Right atrium auricular region (tissue), 2 donors: ENCODE measurements at regions not wholly inside any gene's neighbourhood (a gene's known extent, or its start where the extent isn't known, plus 50 kb on each side); places are given as distances from the start of the nearest gene placed in this dataset.

ENCODE experiments used
- DNase-seq: peaks from one replicate; pipeline ENCODE4 v3.0.0-alpha.2; 2019; ENCODE audit warnings: low spot score
- H3K27ac ChIP-seq, 2 donors: fragments of 200-600 bp; sonication (generic); 1 replicate in 1 of 2; 2 replicates in 1 of 2; pipeline ENCODE4 v1.5.1; 2016 to 2019
- H3K27me3 ChIP-seq, 2 donors: fragments of 200-600 bp; sonication (generic); one replicate each; pipeline versions ENCODE4 v1.5.1 to v1.6.0; 2017 to 2019
- H3K36me3 ChIP-seq: fragments of 200-600 bp; sonication (generic); one replicate; pipeline ENCODE4 v1.5.1; 2016
- H3K4me1 ChIP-seq, 2 donors: fragments of 200-600 bp; sonication (generic); one replicate each; pipeline versions ENCODE4 v1.5.1 to v1.6.0; 2017 to 2019
- H3K4me3 ChIP-seq, 2 donors: fragments of 200-600 bp; sonication (generic); 1 replicate in 1 of 2; 2 replicates in 1 of 2; pipeline ENCODE4 v1.5.1; 2017 to 2019; ENCODE audit warnings: mild to moderate bottlenecking in 1 of 2, moderate library complexity in 1 of 2
- H3K9me3 ChIP-seq, 2 donors: fragments of 200-600 bp; sonication (generic); one replicate each; pipeline ENCODE4 v1.5.1; 2019
- TF ChIP-seq, protein P1 (sequence below), 2 donors: fragments of 200-600 bp; sonication (generic); IDR thresholded peaks; one replicate each; pipeline ENCODE4 v1.5.1; 2019; ENCODE audit warnings: antibody characterized with exemption in 2 of 2

GRCh38 chr10:3281941-3282673 is 109.5 kb upstream of the PITRM1 start:
- no peaks in the 10 kb centered on the region for H3K36me3 ChIP-seq
- no peak for DNase-seq
- H3K4me1 ChIP-seq = no peaks in the 10 kb centered on the region
- no peak overlapping the region for H3K4me3 ChIP-seq
- no peak overlapping the region for H3K27ac ChIP-seq
- H3K9me3 ChIP-seq = no peaks in the 10 kb centered on the region
- H3K27me3 ChIP-seq = no peaks in the 10 kb centered on the region
- TF ChIP-seq, protein P1, sequence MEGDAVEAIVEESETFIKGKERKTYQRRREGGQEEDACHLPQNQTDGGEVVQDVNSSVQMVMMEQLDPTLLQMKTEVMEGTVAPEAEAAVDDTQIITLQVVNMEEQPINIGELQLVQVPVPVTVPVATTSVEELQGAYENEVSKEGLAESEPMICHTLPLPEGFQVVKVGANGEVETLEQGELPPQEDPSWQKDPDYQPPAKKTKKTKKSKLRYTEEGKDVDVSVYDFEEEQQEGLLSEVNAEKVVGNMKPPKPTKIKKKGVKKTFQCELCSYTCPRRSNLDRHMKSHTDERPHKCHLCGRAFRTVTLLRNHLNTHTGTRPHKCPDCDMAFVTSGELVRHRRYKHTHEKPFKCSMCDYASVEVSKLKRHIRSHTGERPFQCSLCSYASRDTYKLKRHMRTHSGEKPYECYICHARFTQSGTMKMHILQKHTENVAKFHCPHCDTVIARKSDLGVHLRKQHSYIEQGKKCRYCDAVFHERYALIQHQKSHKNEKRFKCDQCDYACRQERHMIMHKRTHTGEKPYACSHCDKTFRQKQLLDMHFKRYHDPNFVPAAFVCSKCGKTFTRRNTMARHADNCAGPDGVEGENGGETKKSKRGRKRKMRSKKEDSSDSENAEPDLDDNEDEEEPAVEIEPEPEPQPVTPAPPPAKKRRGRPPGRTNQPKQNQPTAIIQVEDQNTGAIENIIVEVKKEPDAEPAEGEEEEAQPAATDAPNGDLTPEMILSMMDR (IDR thresholded peaks at IDR 0.05) = no peak

- DNase-seq = no peak
- H3K27me3 ChIP-seq = no peaks in the 10 kb centered on the region
- no peaks in the 10 kb centered on the region for H3K9me3 ChIP-seq
- H3K4me3 ChIP-seq = no peak overlapping the region
- TF ChIP-seq, protein P1 (IDR thresholded peaks at IDR 0.05) = no peak
- no peaks in the 10 kb centered on the region for H3K36me3 ChIP-seq
- no peaks in the 10 kb centered on the region for H3K4me1 ChIP-seq
- H3K27ac ChIP-seq = no peak overlapping the region
Measured at GRCh38 chr10:3278771-3279170, 106.2 kb upstream of the PITRM1 start.

DNA sequence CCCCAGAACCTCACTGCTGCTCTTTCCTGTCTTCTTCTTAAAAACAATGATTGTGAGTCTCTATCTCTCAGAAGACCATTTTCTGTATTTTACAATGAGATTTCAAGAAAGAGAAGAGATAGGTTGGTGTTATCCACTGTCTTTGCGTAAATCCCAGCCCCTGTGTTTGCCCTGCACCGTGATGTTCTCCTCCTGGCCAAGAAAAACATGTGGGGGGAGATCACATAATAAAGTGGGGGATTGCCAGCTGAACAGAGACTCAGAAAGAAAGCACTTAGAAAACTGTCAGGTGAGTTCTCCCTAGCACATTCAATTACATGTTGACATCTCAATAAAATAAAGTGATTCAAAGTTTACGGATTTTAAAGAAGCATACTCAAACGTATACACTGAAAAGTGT is 105.0 kb upstream of the PITRM1 start:
- H3K27me3 ChIP-seq = no peaks in the 10 kb centered on the region
- H3K4me1 ChIP-seq = no peaks in the 10 kb centered on the region
- no peak for DNase-seq
- no peaks in the 10 kb centered on the region for H3K9me3 ChIP-seq
- H3K27ac ChIP-seq = no peak overlapping the region
- no peak overlapping the region for H3K4me3 ChIP-seq
- TF ChIP-seq, protein P1 (IDR thresholded peaks at IDR 0.05) = no peak
- no peaks in the 10 kb centered on the region for H3K36me3 ChIP-seq

- H3K4me3 ChIP-seq = no peak overlapping the region
- H3K27me3 ChIP-seq = no peaks in the 10 kb centered on the region
- H3K36me3 ChIP-seq = no peaks in the 10 kb centered on the region
- no peak overlapping the region for H3K27ac ChIP-seq
- peaks cover 0 to 14% of the 10 kb centered on the region in 2 donors for H3K4me1 ChIP-seq
- no peaks in the 10 kb centered on the region for H3K9me3 ChIP-seq
- DNase-seq = no peak
- TF ChIP-seq, protein P1 (IDR thresholded peaks at IDR 0.05) = no peak
Measured at GRCh38 chr10:3274414-3274813, 101.8 kb upstream of the PITRM1 start.

GRCh38 chr10:3273966-3274365 is 101.4 kb upstream of the PITRM1 start:
- Histone ChIP-seq H3K27ac (no peak overlapping the region), H3K27me3 (no peaks in the 10 kb centered on the region), H3K9me3 (no peaks in the 10 kb centered on the region), H3K4me3 (no peak overlapping the region), H3K4me1 (peaks cover 0 to 14% of the 10 kb centered on the region in 2 donors), H3K36me3 (no peaks in the 10 kb centered on the region)
- TF ChIP-seq, protein P1 (IDR thresholded peaks at IDR 0.05) = no peak
- no peak for DNase-seq

- TF ChIP-seq, protein P1 (IDR thresholded peaks at IDR 0.05) = no peak
- no peak overlapping the region for H3K27ac ChIP-seq
- no peak overlapping the region for H3K4me3 ChIP-seq
- DNase-seq = no peak
- H3K36me3 ChIP-seq = no peaks in the 10 kb centered on the region
- H3K9me3 ChIP-seq = no peaks in the 10 kb centered on the region
- peaks cover 0 to 14% of the 10 kb centered on the region in 2 donors for H3K4me1 ChIP-seq
- no peaks in the 10 kb centered on the region for H3K27me3 ChIP-seq
Measured at GRCh38 chr10:3272300-3272699, 99.7 kb upstream of the PITRM1 start.
